Suppressor macrophage treated with lipopolysaccharide for 4 hours (primary cell): ENCODE measurements at regions not wholly inside any gene's neighbourhood (a gene's known extent, or its start where the extent isn't known, plus 50 kb on each side); places are given as distances from the start of the nearest gene placed in this dataset.
"Not testable (repeated sequence)": the region's sequence is repeated elsewhere in the genome, so short reads cannot be mapped to it uniquely, and the experiment has no call there.

ENCODE experiments used
- DNase-seq: peaks from one replicate; pipeline ENCODE4 v3.0.0-alpha.2; 2020

- DNase-seq = no peak
Measured at GRCh38 chr5:23451156-23451555, 56.3 kb upstream of the PRDM9 start.

GRCh38 chr5:23450187-23450586 is 57.2 kb upstream of the PRDM9 start:
- no peak for DNase-seq

GRCh38 chr5:23448627-23449026 is 58.8 kb upstream of the PRDM9 start:
- no peak for DNase-seq

- no peak for DNase-seq
Measured at GRCh38 chr5:23446424-23446823, 61.0 kb upstream of the PRDM9 start.

- no peak for DNase-seq
Measured at GRCh38 chr5:23445573-23445972, 61.8 kb upstream of the PRDM9 start.

- DNase-seq = no peak
Measured at GRCh38 chr5:23440703-23441102, 66.7 kb upstream of the PRDM9 start.

- DNase-seq = no peak
Measured at GRCh38 chr5:23437011-23437410, 70.4 kb upstream of the PRDM9 start.

- DNase-seq = no peak
Measured at GRCh38 chr5:23433534-23434315, 73.7 kb upstream of the PRDM9 start.

GRCh38 chr5:23428705-23429104 is 78.7 kb upstream of the PRDM9 start:
- DNase-seq = no peak

- not testable (repeated sequence) for DNase-seq
Measured at GRCh38 chr5:23420214-23420613, 87.2 kb upstream of the PRDM9 start.

- DNase-seq = no peak
Measured at GRCh38 chr5:23419115-23419514, 88.3 kb upstream of the PRDM9 start.

GRCh38 chr5:23412515-23412914 is 94.9 kb upstream of the PRDM9 start:
- DNase-seq = no peak

- no peak for DNase-seq
Measured at GRCh38 chr5:23411994-23412393, 95.4 kb upstream of the PRDM9 start.

- no peak for DNase-seq
Measured at GRCh38 chr5:23411200-23411599, 96.2 kb upstream of the PRDM9 start.

- not testable (repeated sequence) for DNase-seq
Measured at GRCh38 chr5:23410775-23411174, 96.6 kb upstream of the PRDM9 start.

GRCh38 chr5:23405316-23406068 is 101.9 kb upstream of the PRDM9 start:
- DNase-seq = no peak

- no peak for DNase-seq
Measured at GRCh38 chr5:23402585-23402984, 104.8 kb upstream of the PRDM9 start.

GRCh38 chr5:23400951-23401350 is 106.5 kb upstream of the PRDM9 start:
- no peak for DNase-seq

- DNase-seq = no peak
Measured at GRCh38 chr5:23396346-23396745, 111.1 kb upstream of the PRDM9 start.

GRCh38 chr5:23389291-23390101 is 117.9 kb upstream of the PRDM9 start:
- DNase-seq = no peak

- DNase-seq = no peak
Measured at GRCh38 chr5:23385036-23385435, 122.4 kb upstream of the PRDM9 start.

GRCh38 chr5:23372177-23372576 is 135.2 kb upstream of the PRDM9 start:
- DNase-seq = no peak

- no peak for DNase-seq
Measured at GRCh38 chr5:23368393-23368792, 139.0 kb upstream of the PRDM9 start.

GRCh38 chr5:23367874-23368273 is 139.5 kb upstream of the PRDM9 start:
- DNase-seq = no peak
